A549 (cell line): ENCODE measurements at regions not wholly inside any gene's neighbourhood (a gene's known extent, or its start where the extent isn't known, plus 50 kb on each side); places are given as distances from the start of the nearest gene placed in this dataset.

Experiments used
- ESRRA ChIP-seq: fragments of 150-350 bp; IDR thresholded peaks from 2 replicates; pipeline ENCODE4 v1.6.1; 2014; ENCODE audit warnings: mild to moderate bottlenecking, low read length, borderline replicate concordance
- NFE2L2 ChIP-seq: fragments of 150-350 bp; conservative IDR thresholded peaks from 2 replicates; pipeline ENCODE4 v1.6.1; 2014; ENCODE audit warnings: low read length
- POLR2A ChIP-seq: IDR thresholded peaks from 2 replicates; pipeline ENCODE4 v1.6.1; 2012; ENCODE audit warnings: mild to moderate bottlenecking, low read length
- TF ChIP-seq, protein P1 (sequence below): IDR thresholded peaks from 2 replicates; pipeline ENCODE4 v1.6.1; 2012; ENCODE audit warnings: low read depth, borderline replicate concordance

DNA sequence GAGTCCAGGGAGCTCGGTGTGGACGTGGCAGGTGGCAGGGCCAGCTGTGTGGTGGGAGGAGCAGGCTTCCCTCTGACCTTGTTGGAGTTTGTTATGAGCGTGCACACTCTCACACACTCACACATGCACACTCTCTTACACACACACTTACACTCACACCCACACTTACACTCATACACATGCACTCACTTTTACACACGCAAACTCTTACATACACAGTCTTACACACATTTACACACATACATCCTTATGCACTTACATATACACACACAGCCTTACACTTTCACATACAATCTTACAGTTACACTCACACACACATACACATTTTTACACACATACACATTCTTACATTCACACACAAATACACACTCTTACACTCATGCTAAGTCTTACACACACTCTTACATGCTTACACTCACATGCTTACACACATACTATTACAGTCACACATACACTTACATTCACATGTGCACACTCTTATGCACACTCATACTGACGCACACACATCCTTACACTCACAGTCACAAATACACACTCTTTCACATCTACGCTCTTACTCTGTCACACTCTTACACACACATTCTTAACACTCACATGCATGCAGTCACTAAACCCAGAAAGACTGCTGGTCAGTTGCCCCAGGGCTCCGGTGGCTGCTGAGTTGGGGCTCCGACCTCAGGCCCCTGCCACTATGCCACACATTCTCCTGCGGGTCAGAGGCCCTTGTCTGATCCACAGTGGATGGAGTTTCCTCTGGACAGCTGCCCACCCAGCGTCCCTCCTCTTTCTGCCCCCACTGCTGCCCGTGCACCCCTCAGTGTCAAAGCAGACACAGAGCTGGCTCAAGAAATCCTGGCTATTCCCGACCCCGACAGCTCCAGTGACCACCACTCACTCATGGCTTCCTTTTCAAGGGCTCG, 95.8 kb downstream of the ADRA2C start:
- TF ChIP-seq ESRRA (no peak), POLR2A (no peak), NFE2L2 (no peak)
- TF ChIP-seq, protein P1, sequence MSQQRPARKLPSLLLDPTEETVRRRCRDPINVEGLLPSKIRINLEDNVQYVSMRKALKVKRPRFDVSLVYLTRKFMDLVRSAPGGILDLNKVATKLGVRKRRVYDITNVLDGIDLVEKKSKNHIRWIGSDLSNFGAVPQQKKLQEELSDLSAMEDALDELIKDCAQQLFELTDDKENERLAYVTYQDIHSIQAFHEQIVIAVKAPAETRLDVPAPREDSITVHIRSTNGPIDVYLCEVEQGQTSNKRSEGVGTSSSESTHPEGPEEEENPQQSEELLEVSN = no peak
